BE2C (cell line): ENCODE measurements at regions not wholly inside any gene's neighbourhood (a gene's known extent, or its start where the extent isn't known, plus 50 kb on each side); places are given as distances from the start of the nearest gene placed in this dataset.
"Not testable (repeated sequence)": the region's sequence is repeated elsewhere in the genome, so short reads cannot be mapped to it uniquely, and the experiment has no call there.

Experiments
- DNase-seq: peaks from one replicate; pipeline ENCODE4 v3.0.0-alpha.2; 2020
- H3K27me3 ChIP-seq: fragments of 250-450 bp; sonication (Bioruptor Pico); 2 replicates; pipeline ENCODE4 v1.5.1; 2020; ENCODE audit warnings: mild to moderate bottlenecking
- H3K36me3 ChIP-seq: fragments of 250-450 bp; sonication (Bioruptor Pico); 2 replicates; pipeline ENCODE4 v1.5.1; 2020; ENCODE audit warnings: mild to moderate bottlenecking
- H3K4me1 ChIP-seq: fragments of 250-450 bp; sonication (Bioruptor Pico); 2 replicates; pipeline ENCODE4 v1.5.1; 2020
- H3K4me3 ChIP-seq: 2 replicates; pipeline ENCODE4 v1.5.1; 2011; ENCODE audit warnings: low read depth, low read length
- H3K9me3 ChIP-seq: fragments of 250-450 bp; sonication (Bioruptor Pico); 2 replicates; pipeline ENCODE4 v1.5.1; 2020
- TF ChIP-seq, protein P1 (sequence below): IDR thresholded peaks from 2 replicates; pipeline ENCODE4 v1.5.1; 2012; ENCODE audit warnings: mild to moderate bottlenecking, low read depth, low read length

DNA sequence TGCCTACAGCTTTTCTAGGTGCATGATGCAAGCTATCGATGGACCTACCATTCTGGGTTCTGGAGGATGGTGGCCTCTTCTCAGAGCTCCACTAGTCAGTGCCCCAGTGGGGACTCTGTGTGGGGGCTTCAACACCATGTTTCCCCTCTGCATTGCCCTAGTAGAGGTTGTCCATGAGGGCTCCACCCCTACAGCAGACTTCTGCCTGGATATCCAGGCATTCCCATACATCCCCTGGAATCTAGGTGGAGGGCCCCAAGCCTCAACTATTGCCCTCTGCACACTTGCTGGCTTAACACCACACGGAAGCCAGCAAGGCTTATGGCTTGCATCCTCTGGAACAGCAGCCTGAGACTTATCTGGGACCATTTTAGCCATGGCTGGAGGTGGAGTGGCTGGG is 1299.9 kb upstream of the MIR17HG start:
- TF ChIP-seq, protein P1, sequence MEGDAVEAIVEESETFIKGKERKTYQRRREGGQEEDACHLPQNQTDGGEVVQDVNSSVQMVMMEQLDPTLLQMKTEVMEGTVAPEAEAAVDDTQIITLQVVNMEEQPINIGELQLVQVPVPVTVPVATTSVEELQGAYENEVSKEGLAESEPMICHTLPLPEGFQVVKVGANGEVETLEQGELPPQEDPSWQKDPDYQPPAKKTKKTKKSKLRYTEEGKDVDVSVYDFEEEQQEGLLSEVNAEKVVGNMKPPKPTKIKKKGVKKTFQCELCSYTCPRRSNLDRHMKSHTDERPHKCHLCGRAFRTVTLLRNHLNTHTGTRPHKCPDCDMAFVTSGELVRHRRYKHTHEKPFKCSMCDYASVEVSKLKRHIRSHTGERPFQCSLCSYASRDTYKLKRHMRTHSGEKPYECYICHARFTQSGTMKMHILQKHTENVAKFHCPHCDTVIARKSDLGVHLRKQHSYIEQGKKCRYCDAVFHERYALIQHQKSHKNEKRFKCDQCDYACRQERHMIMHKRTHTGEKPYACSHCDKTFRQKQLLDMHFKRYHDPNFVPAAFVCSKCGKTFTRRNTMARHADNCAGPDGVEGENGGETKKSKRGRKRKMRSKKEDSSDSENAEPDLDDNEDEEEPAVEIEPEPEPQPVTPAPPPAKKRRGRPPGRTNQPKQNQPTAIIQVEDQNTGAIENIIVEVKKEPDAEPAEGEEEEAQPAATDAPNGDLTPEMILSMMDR = no peak
- Histone ChIP-seq H3K4me3 (no peak overlapping the region), H3K36me3 (no peaks in the 10 kb centered on the region), H3K4me1 (no peaks in the 10 kb centered on the region), H3K9me3 (no peaks in the 10 kb centered on the region), H3K27me3 (no peaks in the 10 kb centered on the region)
- DNase-seq = no peak

DNA sequence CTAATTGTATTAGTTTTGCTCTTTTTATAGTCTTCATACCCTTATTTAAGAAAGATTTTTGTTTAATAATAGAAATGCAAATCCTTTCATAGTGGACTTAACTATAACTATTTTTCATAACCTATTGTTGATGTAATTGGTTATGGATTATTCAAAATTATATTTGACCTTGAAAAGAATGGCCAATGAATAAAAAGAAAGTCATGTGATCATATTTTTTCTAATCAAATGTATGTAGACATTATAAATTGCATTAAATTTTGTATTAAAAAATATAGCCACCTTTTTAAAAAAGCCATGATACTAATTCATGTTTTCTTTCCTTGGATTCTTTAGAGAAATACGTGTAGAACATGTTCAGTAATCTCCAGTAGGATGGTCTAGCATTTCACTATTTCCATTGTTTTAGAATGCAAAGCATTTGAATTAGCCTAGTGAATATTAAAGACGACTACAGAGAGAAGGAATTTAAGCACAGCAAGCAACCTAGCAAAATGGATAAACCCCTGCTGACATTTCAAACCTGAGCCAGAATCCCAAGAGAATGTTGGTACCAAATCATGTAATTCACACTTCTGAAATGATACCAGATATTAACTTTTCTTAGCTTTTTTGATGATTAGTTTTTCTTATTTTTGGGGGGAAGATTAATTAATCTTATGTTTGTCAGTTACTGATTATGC is 1297.4 kb upstream of the MIR17HG start:
- TF ChIP-seq, protein P1 = no peak
- no peak for DNase-seq
- Histone ChIP-seq H3K4me3 (no peak overlapping the region), H3K9me3 (no peaks in the 10 kb centered on the region), H3K36me3 (no peaks in the 10 kb centered on the region), H3K4me1 (no peaks in the 10 kb centered on the region), H3K27me3 (no peaks in the 10 kb centered on the region)

DNA sequence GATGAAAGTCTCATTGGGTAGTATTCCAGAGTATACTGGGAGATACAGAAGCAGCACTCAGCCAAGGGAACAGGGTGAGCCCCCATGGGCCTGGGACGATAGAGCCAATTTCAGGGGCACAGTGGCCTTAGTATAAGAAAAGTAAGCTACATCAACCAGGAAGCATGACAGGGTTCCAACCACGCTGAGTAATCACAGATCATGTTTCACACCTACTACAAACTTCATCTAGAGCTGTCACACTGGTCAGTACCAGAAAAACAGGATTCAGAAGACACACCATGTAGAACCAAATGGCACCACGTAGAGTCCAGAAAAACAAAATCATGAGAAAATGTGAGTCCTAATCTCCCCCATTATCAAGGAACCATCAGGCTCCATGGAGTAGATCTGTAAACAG is 1292.4 kb upstream of the MIR17HG start:
- Histone ChIP-seq H3K27me3 (no peaks in the 10 kb centered on the region), H3K9me3 (no peaks in the 10 kb centered on the region), H3K4me1 (no peaks in the 10 kb centered on the region), H3K36me3 (no peaks in the 10 kb centered on the region), H3K4me3 (no peak overlapping the region)
- DNase-seq = no peak
- TF ChIP-seq, protein P1 = no peak

DNA sequence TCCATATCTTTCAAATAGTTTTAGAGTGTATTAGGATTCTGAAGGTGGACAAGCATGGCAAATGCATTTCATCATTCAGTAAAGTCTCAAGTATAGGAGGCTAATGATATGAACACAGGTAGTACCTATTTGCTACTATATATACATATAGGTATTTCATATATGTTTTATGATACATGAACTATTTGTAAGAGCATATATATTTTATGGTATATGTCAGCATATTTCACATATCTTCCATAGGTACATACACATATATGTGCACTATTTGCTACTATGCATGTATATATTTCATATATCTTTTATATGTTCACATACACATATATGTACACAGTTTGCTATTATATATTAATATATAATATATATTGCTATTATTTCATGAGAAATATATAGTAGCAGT is 1291.7 kb upstream of the MIR17HG start:
- Histone ChIP-seq H3K27me3 (no peaks in the 10 kb centered on the region), H3K4me3 (no peak overlapping the region), H3K9me3 (no peaks in the 10 kb centered on the region), H3K4me1 (no peaks in the 10 kb centered on the region), H3K36me3 (no peaks in the 10 kb centered on the region)
- DNase-seq = no peak
- TF ChIP-seq, protein P1 = no peak

DNA sequence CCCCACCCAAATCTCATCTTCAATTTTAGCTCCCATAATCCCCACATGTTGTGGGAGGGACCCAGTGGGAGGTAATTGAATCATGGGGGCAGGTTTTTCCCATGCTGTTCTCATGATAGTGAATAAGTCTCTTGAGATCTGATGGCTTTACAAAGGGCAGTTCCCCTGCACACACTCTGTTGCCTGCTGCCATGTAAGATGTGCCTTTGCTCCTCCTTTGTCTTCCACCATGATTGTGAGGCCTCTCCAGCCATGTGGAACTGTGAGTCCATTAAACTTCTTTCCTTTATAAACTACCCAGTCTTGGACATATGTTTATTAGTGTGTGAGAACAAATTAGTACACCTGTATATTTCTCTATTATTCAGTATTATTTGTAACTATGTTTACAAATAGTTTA is 1283.3 kb upstream of the MIR17HG start:
- not testable (repeated sequence) for H3K36me3 ChIP-seq, H3K9me3 ChIP-seq, H3K27me3 ChIP-seq, H3K4me1 ChIP-seq, H3K4me3 ChIP-seq, DNase-seq

DNA sequence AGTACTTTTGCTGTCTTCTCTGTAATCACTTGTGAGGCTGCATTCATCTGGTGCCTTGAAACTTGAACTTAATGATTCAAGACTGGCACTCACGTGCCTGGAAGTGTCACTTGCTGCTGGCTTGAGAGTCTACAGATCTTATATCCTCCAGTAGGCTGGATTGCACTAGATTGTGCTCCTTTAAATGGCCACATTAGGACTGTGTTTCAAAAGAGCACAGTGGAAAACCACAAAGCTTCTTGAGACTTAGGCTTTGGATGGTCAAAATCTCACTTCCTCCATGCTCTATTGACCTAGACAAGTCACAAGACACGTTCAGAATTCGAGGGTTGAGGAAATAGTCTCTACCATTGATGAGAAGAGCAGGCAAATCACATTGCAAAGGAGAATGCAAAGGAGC is 1278.8 kb upstream of the MIR17HG start:
- H3K4me3 ChIP-seq = no peak overlapping the region
- H3K9me3 ChIP-seq = no peaks in the 10 kb centered on the region
- no peaks in the 10 kb centered on the region for H3K27me3 ChIP-seq
- TF ChIP-seq, protein P1 = no peak
- H3K36me3 ChIP-seq = no peaks in the 10 kb centered on the region
- DNase-seq = no peak
- no peaks in the 10 kb centered on the region for H3K4me1 ChIP-seq

DNA sequence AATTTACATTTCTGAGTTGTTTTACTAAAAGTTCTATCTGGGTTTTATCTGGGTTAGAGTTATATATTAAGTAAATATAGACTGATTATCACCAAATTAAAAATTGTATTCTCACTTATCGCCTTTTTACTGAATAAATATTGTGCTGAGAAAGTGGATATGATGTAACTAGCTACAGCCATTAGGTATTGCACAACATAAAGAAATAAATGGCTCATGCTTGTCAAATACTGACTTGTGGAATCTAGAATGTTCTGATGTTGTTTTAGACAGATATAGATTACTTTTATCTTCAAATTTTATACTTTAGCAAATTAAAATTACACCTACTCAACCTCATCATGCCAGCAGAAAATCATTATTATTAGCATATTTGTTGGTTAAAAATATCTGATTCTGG is 1277.1 kb upstream of the MIR17HG start:
- Histone ChIP-seq H3K27me3 (no peaks in the 10 kb centered on the region), H3K4me3 (no peak overlapping the region), H3K4me1 (no peaks in the 10 kb centered on the region), H3K36me3 (no peaks in the 10 kb centered on the region), H3K9me3 (no peaks in the 10 kb centered on the region)
- DNase-seq = no peak
- TF ChIP-seq, protein P1 = no peak
